CD14-positive monocyte (primary cell): ENCODE measurements at regions not wholly inside any gene's neighbourhood (a gene's known extent, or its start where the extent isn't known, plus 50 kb on each side); places are given as distances from the start of the nearest gene placed in this dataset.

Source experiments
- DNase-seq, 3 donors: peaks; one replicate each; pipeline ENCODE4 v3.0.0-alpha.2; 2011 to 2022
- H2AFZ ChIP-seq: 2 replicates; pipeline ENCODE4 v1.6.0; 2012; ENCODE audit warnings: mild to moderate bottlenecking, low read depth, low read length, inconsistent platforms; ENCODE audit not compliant: insufficient read depth, poor library complexity, severe bottlenecking
- H3K27ac ChIP-seq, 2 donors: 1 replicate in 1 of 2; 2 replicates in 1 of 2; pipeline ENCODE4 v1.5.1; 2012 to 2013; ENCODE audit warnings: low read length in 2 of 2, control low read depth in 1 of 2, inconsistent platforms in 1 of 2, low read depth in 1 of 2, mild to moderate bottlenecking in 1 of 2
- H3K27me3 ChIP-seq, 2 donors: one replicate each; pipeline versions ENCODE4 v1.6.0 to v1.6.1; 2011 to 2013; ENCODE audit warnings: low read length in 2 of 2; ENCODE audit not compliant: control insufficient read depth in 2 of 2, insufficient read depth in 2 of 2
- H3K36me3 ChIP-seq, 2 donors: replicated peaks in 1 of 2; 1 replicate in 1 of 2; 2 replicates in 1 of 2; pipeline versions ENCODE4 v1.5.1 to v1.6.1; 2012 to 2013; ENCODE audit warnings: low read length in 2 of 2, control low read depth in 1 of 2, inconsistent platforms in 1 of 2, mild to moderate bottlenecking in 1 of 2; ENCODE audit not compliant: insufficient read depth in 2 of 2, control insufficient read depth in 1 of 2
- H3K4me1 ChIP-seq, 2 donors: 1 replicate in 1 of 2; 2 replicates in 1 of 2; pipeline versions ENCODE4 v1.5.1 to v1.6.1; 2012 to 2013; ENCODE audit warnings: low read length in 2 of 2, control low read depth in 1 of 2, inconsistent platforms in 1 of 2, mild to moderate bottlenecking in 1 of 2, moderate library complexity in 1 of 2; ENCODE audit not compliant: insufficient read depth in 2 of 2, control insufficient read depth in 1 of 2
- H3K4me2 ChIP-seq: replicated peaks from 2 replicates; pipeline ENCODE3; 2012; ENCODE audit warnings: low read length, moderate library complexity, mild to moderate bottlenecking; ENCODE audit not compliant: poor library complexity, severe bottlenecking; ENCODE audit errors: extremely low read depth
- H3K4me3 ChIP-seq, 3 experiments: fragments of 200-600 bp in 1 of 3; sonication (generic) in 1 of 3; replicated peaks in 1 of 3; 1 replicate in 2 of 3; 2 replicates in 1 of 3; pipeline ENCODE4 v1.5.1; 2011 to 2013; ENCODE audit warnings: low read length in 3 of 3, mild to moderate bottlenecking in 3 of 3, control low read depth in 2 of 3, low read depth in 2 of 3, inconsistent platforms in 1 of 3, moderate library complexity in 1 of 3
- H3K79me2 ChIP-seq: 2 replicates; pipeline ENCODE4 v1.6.0; 2012; ENCODE audit warnings: mild to moderate bottlenecking, control low read depth, inconsistent platforms, low read length, moderate library complexity; ENCODE audit not compliant: insufficient read depth
- H3K9ac ChIP-seq: 2 replicates; pipeline ENCODE4 v1.6.0; 2017; ENCODE audit warnings: low read length, mild to moderate bottlenecking; ENCODE audit not compliant: insufficient read depth, poor library complexity, severe bottlenecking
- H3K9me3 ChIP-seq, 2 donors: replicated peaks in 1 of 2; 1 replicate in 1 of 2; 2 replicates in 1 of 2; pipeline versions ENCODE4 v1.5.1 to v1.6.1; 2012 to 2013; ENCODE audit warnings: low read length in 2 of 2, control low read depth in 1 of 2; ENCODE audit not compliant: control insufficient read depth in 1 of 2, insufficient read depth in 1 of 2
- H4K20me1 ChIP-seq: 2 replicates; pipeline ENCODE4 v1.6.0; 2012; ENCODE audit warnings: mild to moderate bottlenecking, low read length, control low read depth, moderate library complexity; ENCODE audit not compliant: insufficient read depth
- H3K27ac Mint-ChIP-seq, 7 donors: one replicate each; pipeline ENCODE4 v1.8.0; 2020; ENCODE audit warnings: mild to moderate bottlenecking in 7 of 7, mixed read lengths in 7 of 7, moderate library complexity in 6 of 7, inconsistent platforms in 2 of 7
- H3K27me3 Mint-ChIP-seq, 3 donors: one replicate each; pipeline ENCODE4 v1.8.0; 2021 to 2022; ENCODE audit warnings: low read depth in 3 of 3, mild to moderate bottlenecking in 3 of 3, mixed read lengths in 3 of 3, moderate library complexity in 3 of 3, inconsistent platforms in 1 of 3
- H3K36me3 Mint-ChIP-seq, 2 donors: one replicate each; pipeline ENCODE4 v1.8.0; 2020; ENCODE audit warnings: mixed read lengths in 2 of 2, inconsistent platforms in 1 of 2, mild to moderate bottlenecking in 1 of 2
- H3K4me1 Mint-ChIP-seq: one replicate; pipeline ENCODE4 v1.8.0; 2020; ENCODE audit warnings: mild to moderate bottlenecking, mixed read lengths
- H3K4me3 Mint-ChIP-seq, 2 donors: one replicate each; pipeline ENCODE4 v1.8.0; 2020; ENCODE audit warnings: mild to moderate bottlenecking in 2 of 2, mixed read lengths in 2 of 2, moderate library complexity in 1 of 2
- H3K9me3 Mint-ChIP-seq, 7 donors: one replicate each; pipeline ENCODE4 v1.8.0; 2020 to 2022; ENCODE audit warnings: mixed read lengths in 7 of 7, mild to moderate bottlenecking in 6 of 7, moderate library complexity in 6 of 7, inconsistent platforms in 2 of 7
- CTCF ChIP-seq: fragments of 200-600 bp; IDR thresholded peaks from one replicate; pipeline ENCODE4 v1.8.0; 2022; ENCODE audit warnings: antibody characterized with exemption, mild to moderate bottlenecking
- WGBS: methylation state at CpG from one replicate; pipeline ENCODE4 v1.1.5; 2013; ENCODE audit warnings: missing lambda C conversion rate; ENCODE audit not compliant: insufficient coverage; 5-methylcytosine and 5-hydroxymethylcytosine counted together
- intact Hi-C, 2 donors: fragments of 100-400 bp; cut with micrococcal nuclease; formaldehyde crosslinking; loops; one replicate each; pipeline versions ENCODE4 v1.15.0 to v1.15.1; 2023

GRCh38 chr15:56838085-56838484 is 80.4 kb upstream of the TCF12 start:
- Histone ChIP-seq H3K27me3 (no peaks in the 10 kb centered on the region), H3K36me3 (no peaks in the 10 kb centered on the region), H3K4me1 (no peaks in the 10 kb centered on the region), H3K4me3 (no peak overlapping the region), H2AFZ (no peak overlapping the region), H3K9ac (no peak overlapping the region), H3K79me2 (no peaks in the 10 kb centered on the region), H3K27ac (no peak overlapping the region), H3K4me2 (no peak overlapping the region), H4K20me1 (no peaks in the 10 kb centered on the region), H3K9me3 (no peaks in the 10 kb centered on the region)
- H3K9me3 Mint-ChIP-seq = peaks cover 0 to 5% (median 2%) of the 10 kb centered on the region in 7 donors
- no peaks in the 10 kb centered on the region for H3K36me3 Mint-ChIP-seq
- H3K27me3 Mint-ChIP-seq = peaks cover 0 to 4% (median 0%) of the 10 kb centered on the region in 3 donors
- H3K4me3 Mint-ChIP-seq = no peak overlapping the region
- no peak for TF ChIP-seq CTCF
- peaks cover 7% of the 10 kb centered on the region for H3K4me1 Mint-ChIP-seq
- DNase-seq = no peak
- intact Hi-C loops = no loop called here
- 100% methylated on average over 2 of the region's 4 CpGs for WGBS
- no peak overlapping the region for H3K27ac Mint-ChIP-seq

GRCh38 chr15:56837273-56837672 is 81.2 kb upstream of the TCF12 start:
- no peak overlapping the region for H3K27ac ChIP-seq
- no peak for DNase-seq
- WGBS = no CpG with 5 or more reads among the region's 1 CpG
- H3K27me3 ChIP-seq = no peaks in the 10 kb centered on the region
- H3K9me3 ChIP-seq = no peaks in the 10 kb centered on the region
- H4K20me1 ChIP-seq = no peaks in the 10 kb centered on the region
- H3K4me3 Mint-ChIP-seq = no peak overlapping the region
- no peaks in the 10 kb centered on the region for H3K36me3 Mint-ChIP-seq
- intact Hi-C loops = no loop called here
- no peak overlapping the region for H3K4me2 ChIP-seq
- no peaks in the 10 kb centered on the region for H3K79me2 ChIP-seq
- H3K27ac Mint-ChIP-seq = no peak overlapping the region
- H2AFZ ChIP-seq = no peak overlapping the region
- peaks cover 0 to 4% (median 2%) of the 10 kb centered on the region in 7 donors for H3K9me3 Mint-ChIP-seq
- peaks cover 0 to 5% (median 0%) of the 10 kb centered on the region in 3 donors for H3K27me3 Mint-ChIP-seq
- no peak for TF ChIP-seq CTCF
- H3K4me1 Mint-ChIP-seq = peaks cover 7% of the 10 kb centered on the region
- no peaks in the 10 kb centered on the region for H3K4me1 ChIP-seq
- H3K36me3 ChIP-seq = no peaks in the 10 kb centered on the region
- H3K4me3 ChIP-seq = no peak overlapping the region
- no peak overlapping the region for H3K9ac ChIP-seq
